Vagina (tissue), 2 donors: ENCODE measurements at regions not wholly inside any gene's neighbourhood (a gene's known extent, or its start where the extent isn't known, plus 50 kb on each side); places are given as distances from the start of the nearest gene placed in this dataset.

Experiments used
- DNase-seq, 2 donors: peaks; one replicate each; pipeline ENCODE4 v3.0.0-alpha.2; 2017; ENCODE audit errors: extremely low spot score in 2 of 2
- H3K27ac ChIP-seq: fragments of 200-600 bp; sonication (generic); one replicate; pipeline ENCODE4 v1.5.1; 2019
- H3K27me3 ChIP-seq: fragments of 200-600 bp; sonication (generic); one replicate; pipeline ENCODE4 v1.5.1; 2019
- H3K36me3 ChIP-seq, 2 donors: fragments of 200-600 bp; sonication (generic); one replicate each; pipeline ENCODE4 v1.5.1; 2017 to 2019
- H3K4me1 ChIP-seq: fragments of 200-600 bp; sonication (generic); one replicate; pipeline ENCODE4 v1.5.1; 2019
- H3K4me3 ChIP-seq, 2 donors: fragments of 200-600 bp; sonication (generic); 1 replicate in 1 of 2; 2 replicates in 1 of 2; pipeline ENCODE4 v1.5.1; 2016 to 2019
- H3K9me3 ChIP-seq: fragments of 200-600 bp; sonication (generic); one replicate; pipeline ENCODE4 v1.5.1; 2019
- CTCF ChIP-seq, 3 experiments: fragments of 450-650 bp in 2 of 3; fragments of 200-600 bp in 1 of 3; sonication (generic) in 1 of 3; IDR thresholded peaks; one replicate each; pipeline ENCODE4 v1.5.1; 2017 to 2019; ENCODE audit warnings: antibody characterized with exemption in 3 of 3, mild to moderate bottlenecking in 2 of 3, moderate library complexity in 2 of 3
- POLR2A ChIP-seq, 2 donors: fragments of 450-650 bp; IDR thresholded peaks; one replicate each; pipeline ENCODE4 v1.6.1; 2017; ENCODE audit warnings: antibody characterized with exemption in 2 of 2, mild to moderate bottlenecking in 2 of 2, moderate library complexity in 2 of 2
- POLR2AphosphoS5 ChIP-seq, 2 donors: sonication (generic); formaldehyde crosslinking; IDR thresholded peaks; one replicate each; pipeline ENCODE4 v1.9.0; 2017; ENCODE audit warnings: antibody characterized with exemption in 2 of 2, mild to moderate bottlenecking in 2 of 2, low read depth in 1 of 2; ENCODE audit not compliant: insufficient read depth in 1 of 2
- intact Hi-C: fragments of 100-400 bp; cut with DNase I; formaldehyde crosslinking; loops from one replicate; pipeline ENCODE4 v1.15.1; 2023

DNA sequence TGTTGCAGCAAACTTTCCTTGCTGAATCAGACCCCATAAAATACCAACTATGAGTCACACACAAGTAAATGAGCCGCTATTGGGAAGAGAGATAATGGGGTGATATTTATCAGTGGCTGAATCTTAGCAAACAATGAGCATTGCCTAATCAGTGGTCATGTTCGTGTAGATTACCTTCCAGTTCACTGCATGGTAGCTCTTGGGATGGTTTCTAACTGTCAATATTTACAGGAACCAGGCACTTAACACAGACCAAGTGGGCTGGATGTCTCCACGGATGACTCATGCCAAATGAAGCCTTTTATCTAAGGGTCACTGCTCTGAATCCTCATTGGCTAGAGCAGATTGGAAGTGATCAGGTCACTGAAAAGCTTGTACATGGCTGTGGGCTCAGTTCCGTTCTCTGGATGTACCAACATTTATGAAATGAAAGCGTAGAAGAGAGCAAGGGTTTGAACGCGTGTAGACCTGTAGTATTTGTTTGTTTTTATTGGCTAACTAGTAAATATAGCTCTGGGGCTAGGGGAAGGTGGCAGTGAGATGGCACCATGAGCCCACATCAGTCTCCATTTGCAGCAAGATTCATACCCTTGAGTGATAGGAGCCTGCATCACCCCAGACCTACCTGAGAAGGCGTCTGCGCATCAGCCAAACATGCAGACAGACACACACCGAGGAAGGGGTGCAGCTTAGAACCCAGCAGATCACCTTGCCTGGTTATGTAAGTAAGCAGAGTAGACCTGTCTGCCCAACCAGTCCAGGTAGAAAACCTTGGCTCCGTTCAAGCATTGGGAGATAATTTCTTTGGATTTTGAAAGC lies 153.3 kb downstream of the TOMM20 start:
- Histone ChIP-seq H3K4me1 (peaks cover 76% of the 10 kb centered on the region), H3K27me3 (no peaks in the 10 kb centered on the region), H3K36me3 (no peaks in the 10 kb centered on the region), H3K9me3 (no peaks in the 10 kb centered on the region), H3K4me3 (no peak overlapping the region), H3K27ac (peak overlapping the region; percentile 85)
- no peak for DNase-seq
- intact Hi-C loops: loop anchor here (5.0 to 10.0 kb wide), 3 partner anchors 51 to 481 kb away; no protein-coding TSS in a partner anchor
- TF ChIP-seq POLR2A (IDR thresholded peaks at IDR 0.05): no peak
- TF ChIP-seq POLR2AphosphoS5 (IDR thresholded peaks at IDR 0.05; ENCODE audit: insufficient read depth in 1 of 2, low read depth in 1 of 2): peak; percentile 7 to 23

DNA sequence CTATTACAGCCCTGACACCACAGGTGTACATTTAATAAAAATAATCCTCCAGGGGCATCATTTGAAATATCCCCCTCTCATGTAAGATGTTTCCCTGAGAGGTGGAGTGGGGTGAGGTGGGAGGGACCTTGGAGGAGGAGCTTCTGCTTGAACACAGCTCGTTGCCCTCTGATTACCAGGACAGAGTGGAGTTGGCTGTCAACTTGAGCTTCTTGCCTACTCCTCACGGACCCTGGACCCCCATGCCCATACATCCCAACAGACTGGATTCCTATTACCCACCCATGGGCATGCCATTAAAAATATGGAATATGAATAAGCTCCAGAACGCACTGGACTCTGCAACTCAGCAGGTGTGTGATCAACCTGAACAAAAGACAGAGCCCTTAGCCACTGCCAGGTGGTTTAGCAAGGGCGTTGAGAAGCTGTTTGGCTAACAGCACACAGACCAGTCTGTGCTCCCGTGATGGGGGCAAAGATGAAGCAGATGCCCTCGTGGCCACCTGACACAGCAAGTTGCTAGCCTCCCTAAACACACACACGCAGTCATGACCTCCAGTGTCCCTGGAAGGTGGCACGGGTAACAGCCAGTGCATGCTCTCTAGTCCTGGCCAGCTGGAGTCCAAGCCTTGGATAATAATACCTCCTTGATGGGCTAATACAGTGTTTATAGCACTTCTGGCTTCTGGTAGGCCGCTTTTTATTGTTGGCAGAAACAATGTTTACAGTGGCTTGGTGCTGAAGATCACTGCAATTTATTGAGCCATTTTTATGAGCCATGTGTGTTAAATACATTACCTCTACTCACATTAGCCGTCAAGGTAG lies 155.0 kb downstream of the TOMM20 start:
- intact Hi-C loops: loop anchor here (5.0 to 10.0 kb wide), 3 partner anchors 49 to 479 kb away; no protein-coding TSS in a partner anchor
- H3K36me3 ChIP-seq: no peaks in the 10 kb centered on the region
- DNase-seq: peak in 1 of 2 donors; percentile 85
- TF ChIP-seq POLR2A (IDR thresholded peaks at IDR 0.05): no peak
- TF ChIP-seq POLR2AphosphoS5 (IDR thresholded peaks at IDR 0.05; ENCODE audit: insufficient read depth in 1 of 2, low read depth in 1 of 2): no peak
- no peak for TF ChIP-seq CTCF (IDR thresholded peaks at IDR 0.05)
- H3K4me3 ChIP-seq: no peak overlapping the region
- no peaks in the 10 kb centered on the region for H3K27me3 ChIP-seq
- H3K4me1 ChIP-seq: peaks cover 75% of the 10 kb centered on the region
- H3K9me3 ChIP-seq: no peaks in the 10 kb centered on the region
- H3K27ac ChIP-seq: peak overlapping the region; percentile 89

DNA sequence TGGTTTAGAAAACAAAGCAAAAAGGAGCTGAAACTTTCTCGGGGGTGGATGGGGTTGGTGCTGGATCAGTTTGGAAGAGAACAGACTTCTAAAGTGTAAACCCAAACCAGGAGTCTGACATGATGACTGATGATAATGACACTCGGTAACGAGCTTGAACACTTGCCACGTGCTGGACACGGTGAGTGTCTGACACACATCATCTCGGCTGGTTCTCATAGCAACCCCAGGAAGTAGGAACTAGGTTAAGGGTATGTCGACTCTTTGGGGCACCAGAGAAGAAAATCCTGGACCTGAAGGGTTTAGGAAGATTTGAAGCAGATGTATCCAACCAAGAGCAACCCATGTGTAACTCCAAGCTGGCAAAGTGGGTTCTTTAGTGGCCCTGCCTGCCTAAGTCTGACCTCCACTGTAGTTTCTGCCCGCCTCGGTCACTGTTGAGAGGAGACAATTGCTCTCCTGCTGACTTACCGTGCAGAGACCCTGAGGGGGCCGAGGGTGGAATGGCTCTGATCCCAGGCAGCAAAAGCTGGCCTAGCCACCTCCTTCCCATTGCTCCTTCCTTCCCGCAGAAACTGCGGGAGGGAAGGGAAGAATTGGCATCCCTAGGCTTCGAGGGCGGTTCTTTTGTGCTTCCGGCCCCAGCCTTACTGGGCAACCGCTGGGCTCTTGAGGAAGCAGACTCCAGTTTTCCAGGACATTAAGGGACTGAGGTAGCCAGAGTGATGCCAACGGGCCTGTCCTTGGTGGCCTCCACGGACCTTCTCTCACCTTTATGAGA lies 156.0 kb downstream of the TOMM20 start:
- Histone ChIP-seq H3K9me3 (no peaks in the 10 kb centered on the region), H3K27me3 (no peaks in the 10 kb centered on the region), H3K4me3 (no peak overlapping the region), H3K27ac (peak overlapping the region; percentile 89), H3K36me3 (no peaks in the 10 kb centered on the region), H3K4me1 (peaks cover 68% of the 10 kb centered on the region)
- no peak for TF ChIP-seq CTCF (IDR thresholded peaks at IDR 0.05)
- no peak for TF ChIP-seq POLR2A (IDR thresholded peaks at IDR 0.05)
- TF ChIP-seq POLR2AphosphoS5 (IDR thresholded peaks at IDR 0.05; ENCODE audit: insufficient read depth in 1 of 2, low read depth in 1 of 2): no peak
- DNase-seq: peak in 1 of 2 donors; percentile 85
- intact Hi-C loops: loop anchor here (5.0 to 10.0 kb wide), 3 partner anchors 48 to 478 kb away; no protein-coding TSS in a partner anchor

DNA sequence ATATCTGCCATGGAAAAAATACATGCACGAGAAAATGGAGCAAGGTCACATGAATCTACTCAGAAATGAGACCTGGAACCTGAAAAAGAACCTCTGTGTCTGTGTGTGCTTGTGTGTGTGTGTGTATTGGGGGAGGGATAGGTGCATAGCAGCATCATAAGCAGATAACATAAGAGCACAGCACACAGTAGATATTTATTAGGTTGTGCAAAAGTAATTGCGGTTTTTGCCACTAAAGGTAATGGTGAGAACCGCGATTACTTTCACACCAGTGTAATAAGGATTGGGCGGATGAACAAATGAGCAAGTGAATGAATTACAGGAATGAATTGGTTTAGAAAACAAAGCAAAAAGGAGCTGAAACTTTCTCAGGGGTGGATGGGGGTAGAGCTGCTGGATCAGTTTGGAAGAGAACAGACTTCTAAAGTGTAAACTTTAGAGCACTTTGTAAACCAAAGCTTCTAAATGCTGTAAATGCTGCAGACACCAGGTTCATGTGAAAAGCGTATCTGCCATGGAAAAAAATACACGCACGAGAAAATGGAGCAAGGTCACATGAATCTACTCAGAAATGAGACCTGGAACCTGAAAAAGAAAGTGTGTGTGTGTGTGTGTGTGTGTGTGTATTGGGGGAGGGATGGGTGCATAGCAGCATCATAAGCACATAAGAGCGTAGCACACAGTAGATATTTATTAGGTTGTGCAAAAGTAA lies 156.9 kb downstream of the TOMM20 start:
- intact Hi-C loops: loop anchor here (5.0 to 10.0 kb wide), 3 partner anchors 47 to 477 kb away; no protein-coding TSS in a partner anchor
- Histone ChIP-seq H3K36me3 (no peaks in the 10 kb centered on the region), H3K4me3 (no peak overlapping the region), H3K27ac (peak overlapping the region; percentile 89), H3K4me1 (peaks cover 63% of the 10 kb centered on the region), H3K9me3 (no peaks in the 10 kb centered on the region), H3K27me3 (no peaks in the 10 kb centered on the region)
- TF ChIP-seq POLR2AphosphoS5 (IDR thresholded peaks at IDR 0.05; ENCODE audit: insufficient read depth in 1 of 2, low read depth in 1 of 2) (no peak), CTCF (IDR thresholded peaks at IDR 0.05) (no peak), POLR2A (IDR thresholded peaks at IDR 0.05) (no peak)
- DNase-seq: no peak
